ENCODE measurements at regions not wholly inside any gene's neighbourhood (a gene's known extent, or its start where the extent isn't known, plus 50 kb on each side); places are given as distances from the start of the nearest gene placed in this dataset.

DNA sequence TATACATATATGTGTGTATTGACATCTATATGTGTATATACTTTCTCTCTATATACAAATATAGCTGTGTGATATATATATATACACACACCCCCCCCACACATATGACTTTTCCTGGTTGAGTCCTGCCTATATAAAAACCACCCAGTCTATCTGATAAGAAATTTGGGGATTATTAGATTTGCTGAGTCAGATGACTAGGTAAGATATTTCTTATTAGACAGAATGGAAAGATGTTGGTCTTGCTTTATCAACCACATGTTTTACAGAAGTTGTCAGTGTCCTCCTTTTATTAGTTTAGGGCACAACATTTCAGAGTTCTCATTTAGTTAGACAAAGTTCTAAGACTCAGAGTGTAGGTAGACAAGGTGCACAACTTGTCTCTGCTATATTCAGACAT is 953.3 kb downstream of the METTL15 start:
- TF ChIP-seq, protein P1, sequence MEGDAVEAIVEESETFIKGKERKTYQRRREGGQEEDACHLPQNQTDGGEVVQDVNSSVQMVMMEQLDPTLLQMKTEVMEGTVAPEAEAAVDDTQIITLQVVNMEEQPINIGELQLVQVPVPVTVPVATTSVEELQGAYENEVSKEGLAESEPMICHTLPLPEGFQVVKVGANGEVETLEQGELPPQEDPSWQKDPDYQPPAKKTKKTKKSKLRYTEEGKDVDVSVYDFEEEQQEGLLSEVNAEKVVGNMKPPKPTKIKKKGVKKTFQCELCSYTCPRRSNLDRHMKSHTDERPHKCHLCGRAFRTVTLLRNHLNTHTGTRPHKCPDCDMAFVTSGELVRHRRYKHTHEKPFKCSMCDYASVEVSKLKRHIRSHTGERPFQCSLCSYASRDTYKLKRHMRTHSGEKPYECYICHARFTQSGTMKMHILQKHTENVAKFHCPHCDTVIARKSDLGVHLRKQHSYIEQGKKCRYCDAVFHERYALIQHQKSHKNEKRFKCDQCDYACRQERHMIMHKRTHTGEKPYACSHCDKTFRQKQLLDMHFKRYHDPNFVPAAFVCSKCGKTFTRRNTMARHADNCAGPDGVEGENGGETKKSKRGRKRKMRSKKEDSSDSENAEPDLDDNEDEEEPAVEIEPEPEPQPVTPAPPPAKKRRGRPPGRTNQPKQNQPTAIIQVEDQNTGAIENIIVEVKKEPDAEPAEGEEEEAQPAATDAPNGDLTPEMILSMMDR (IDR thresholded peaks at IDR 0.05; ENCODE audit: extremely low read depth in 1 of 2, insufficient read depth in 1 of 2, low read depth in 1 of 2, low read length in 2 of 2) = no peak
- TF ChIP-seq GATA2 (IDR thresholded peaks at IDR 0.05; ENCODE audit: insufficient read depth, insufficient read length, low read depth, low read length) = no peak
